ENCODE measurements at regions not wholly inside any gene's neighbourhood (a gene's known extent, or its start where the extent isn't known, plus 50 kb on each side); places are given as distances from the start of the nearest gene placed in this dataset.

DNA sequence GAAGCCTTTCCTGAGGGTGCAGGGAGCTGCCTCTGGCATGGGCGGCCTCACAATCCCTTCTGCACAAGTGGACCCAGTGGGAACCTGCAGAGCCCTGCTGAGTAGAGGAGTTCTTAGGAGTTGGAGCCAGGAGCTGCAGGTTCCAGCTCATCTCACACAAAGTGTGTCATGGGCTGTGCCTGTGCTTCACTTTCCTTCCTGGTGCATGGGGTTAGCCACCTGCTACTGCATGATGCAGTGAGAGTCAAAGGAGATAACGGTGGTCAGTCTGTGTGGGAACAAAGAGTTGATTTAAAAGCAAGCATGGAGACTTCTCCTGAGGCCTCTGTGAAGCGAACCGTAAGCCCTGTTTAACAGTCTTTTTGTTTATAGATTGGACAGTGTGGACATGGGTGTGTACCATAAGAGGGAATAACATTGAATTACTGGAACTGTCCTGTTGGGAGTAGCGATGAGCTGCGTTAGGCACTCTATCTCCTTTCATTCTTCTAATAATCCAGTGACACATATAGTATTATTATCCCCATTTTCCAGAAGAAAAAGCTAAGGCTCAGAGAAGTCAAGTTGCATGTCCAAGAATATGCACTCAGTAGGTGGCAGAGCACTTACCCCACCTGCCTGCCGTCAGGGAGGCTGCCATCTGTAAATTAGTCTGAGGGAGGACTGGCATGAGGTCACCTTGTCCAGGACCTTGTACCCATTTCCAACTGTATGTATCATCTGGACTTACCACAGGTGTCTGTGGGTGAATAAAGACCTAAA lies 68.7 kb upstream of the PRR23C start:
- TF ChIP-seq, protein P1, sequence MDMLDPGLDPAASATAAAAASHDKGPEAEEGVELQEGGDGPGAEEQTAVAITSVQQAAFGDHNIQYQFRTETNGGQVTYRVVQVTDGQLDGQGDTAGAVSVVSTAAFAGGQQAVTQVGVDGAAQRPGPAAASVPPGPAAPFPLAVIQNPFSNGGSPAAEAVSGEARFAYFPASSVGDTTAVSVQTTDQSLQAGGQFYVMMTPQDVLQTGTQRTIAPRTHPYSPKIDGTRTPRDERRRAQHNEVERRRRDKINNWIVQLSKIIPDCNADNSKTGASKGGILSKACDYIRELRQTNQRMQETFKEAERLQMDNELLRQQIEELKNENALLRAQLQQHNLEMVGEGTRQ (IDR thresholded peaks at IDR 0.05; ENCODE audit: low read depth, low read length): no peak
- TF ChIP-seq, protein P2, sequence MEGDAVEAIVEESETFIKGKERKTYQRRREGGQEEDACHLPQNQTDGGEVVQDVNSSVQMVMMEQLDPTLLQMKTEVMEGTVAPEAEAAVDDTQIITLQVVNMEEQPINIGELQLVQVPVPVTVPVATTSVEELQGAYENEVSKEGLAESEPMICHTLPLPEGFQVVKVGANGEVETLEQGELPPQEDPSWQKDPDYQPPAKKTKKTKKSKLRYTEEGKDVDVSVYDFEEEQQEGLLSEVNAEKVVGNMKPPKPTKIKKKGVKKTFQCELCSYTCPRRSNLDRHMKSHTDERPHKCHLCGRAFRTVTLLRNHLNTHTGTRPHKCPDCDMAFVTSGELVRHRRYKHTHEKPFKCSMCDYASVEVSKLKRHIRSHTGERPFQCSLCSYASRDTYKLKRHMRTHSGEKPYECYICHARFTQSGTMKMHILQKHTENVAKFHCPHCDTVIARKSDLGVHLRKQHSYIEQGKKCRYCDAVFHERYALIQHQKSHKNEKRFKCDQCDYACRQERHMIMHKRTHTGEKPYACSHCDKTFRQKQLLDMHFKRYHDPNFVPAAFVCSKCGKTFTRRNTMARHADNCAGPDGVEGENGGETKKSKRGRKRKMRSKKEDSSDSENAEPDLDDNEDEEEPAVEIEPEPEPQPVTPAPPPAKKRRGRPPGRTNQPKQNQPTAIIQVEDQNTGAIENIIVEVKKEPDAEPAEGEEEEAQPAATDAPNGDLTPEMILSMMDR (conservative IDR thresholded peaks at IDR 0.05; ENCODE audit: low read depth, low read length): no peak
- no peak for TF ChIP-seq RAD21 (IDR thresholded peaks at IDR 0.05; ENCODE audit: low read length)
- no peak for TF ChIP-seq SMC3 (IDR thresholded peaks at IDR 0.05; ENCODE audit: low read depth, low read length)
- no peak for TF ChIP-seq MAFK (IDR thresholded peaks at IDR 0.05; ENCODE audit: low read depth, low read length)
- TF ChIP-seq RCOR1 (IDR thresholded peaks at IDR 0.05; ENCODE audit: insufficient replicate concordance, low read length): no peak

Data from IMR-90 (cell line).